ENCODE measurements at regions not wholly inside any gene's neighbourhood (a gene's known extent, or its start where the extent isn't known, plus 50 kb on each side); places are given as distances from the start of the nearest gene placed in this dataset.

DNA sequence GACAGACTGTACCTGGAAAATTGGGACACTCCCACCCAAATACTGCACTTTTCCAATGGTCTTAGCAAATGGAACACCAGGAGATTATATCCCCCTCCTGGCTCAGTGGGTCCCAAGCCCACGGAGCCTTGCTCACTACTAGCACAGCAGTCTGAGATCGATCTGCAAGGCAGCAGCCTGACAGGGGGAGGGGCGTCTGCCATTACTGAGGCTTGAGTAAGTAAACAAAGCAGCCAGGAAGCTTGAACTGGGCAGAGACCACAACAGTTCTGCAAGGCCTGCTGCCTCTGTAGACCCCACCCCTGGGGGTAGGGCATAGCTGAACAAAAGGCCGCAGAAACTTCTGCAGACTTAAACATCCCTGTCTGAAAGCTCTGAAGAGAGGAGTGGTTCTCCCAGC lies 260.0 kb upstream of the ST8SIA4 start:
- CTCF ChIA-PET: no interaction called here
- no peak for DNase-seq (ENCODE audit: extremely low spot score)
- POLR2A ChIA-PET: no interaction called here
- TF ChIP-seq FOXA1 (IDR thresholded peaks at IDR 0.05) (no peak), SP1 (IDR thresholded peaks at IDR 0.05) (no peak), LEF1 (IDR thresholded peaks at IDR 0.05; ENCODE audit: borderline replicate concordance) (no peak), NFRKB (IDR thresholded peaks at IDR 0.05) (no peak), TARDBP (IDR thresholded peaks at IDR 0.05) (no peak), BHLHE40 (IDR thresholded peaks at IDR 0.05; ENCODE audit: borderline replicate concordance) (no peak), ELF4 (IDR thresholded peaks at IDR 0.05) (no peak), ARNT (IDR thresholded peaks at IDR 0.05) (no peak), SUZ12 (IDR thresholded peaks at IDR 0.05) (no peak), FOXK2 (IDR thresholded peaks at IDR 0.05) (no peak), HDGF (IDR thresholded peaks at IDR 0.05; ENCODE audit: borderline replicate concordance) (no peak), L3MBTL2 (conservative IDR thresholded peaks at IDR 0.05) (no peak), ZNF384 (IDR thresholded peaks at IDR 0.05) (no peak), CTBP1 (IDR thresholded peaks at IDR 0.05; ENCODE audit: borderline replicate concordance) (no peak), FOXM1 (IDR thresholded peaks at IDR 0.05; ENCODE audit: borderline replicate concordance) (no peak)
- TF ChIP-seq, protein P1, sequence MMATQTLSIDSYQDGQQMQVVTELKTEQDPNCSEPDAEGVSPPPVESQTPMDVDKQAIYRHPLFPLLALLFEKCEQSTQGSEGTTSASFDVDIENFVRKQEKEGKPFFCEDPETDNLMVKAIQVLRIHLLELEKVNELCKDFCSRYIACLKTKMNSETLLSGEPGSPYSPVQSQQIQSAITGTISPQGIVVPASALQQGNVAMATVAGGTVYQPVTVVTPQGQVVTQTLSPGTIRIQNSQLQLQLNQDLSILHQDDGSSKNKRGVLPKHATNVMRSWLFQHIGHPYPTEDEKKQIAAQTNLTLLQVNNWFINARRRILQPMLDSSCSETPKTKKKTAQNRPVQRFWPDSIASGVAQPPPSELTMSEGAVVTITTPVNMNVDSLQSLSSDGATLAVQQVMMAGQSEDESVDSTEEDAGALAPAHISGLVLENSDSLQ (IDR thresholded peaks at IDR 0.05): no peak

DNA sequence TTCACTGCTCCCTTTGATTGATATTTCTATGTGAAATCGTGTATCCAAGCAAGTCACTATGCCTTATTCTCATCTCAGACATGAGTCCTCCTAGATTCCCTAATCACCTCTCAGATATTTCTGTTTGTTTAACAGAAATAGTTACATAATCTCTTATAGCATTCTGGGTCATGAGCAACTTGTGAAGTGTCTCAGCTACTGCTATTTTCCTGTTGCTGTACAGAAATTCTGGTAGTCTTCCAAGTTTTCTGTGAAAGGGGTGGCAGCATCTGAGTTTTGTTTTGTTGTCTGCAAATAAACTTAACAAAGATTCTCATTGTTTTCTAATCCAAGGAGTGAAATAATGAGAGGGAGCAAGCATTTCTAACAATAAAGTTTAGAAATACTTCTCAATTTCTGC lies 256.9 kb upstream of the ST8SIA4 start:
- TF ChIP-seq ARNT (IDR thresholded peaks at IDR 0.05): no peak
- TF ChIP-seq SP1 (IDR thresholded peaks at IDR 0.05): no peak
- TF ChIP-seq LEF1 (IDR thresholded peaks at IDR 0.05; ENCODE audit: borderline replicate concordance): no peak
- no peak for TF ChIP-seq CTBP1 (IDR thresholded peaks at IDR 0.05; ENCODE audit: borderline replicate concordance)
- TF ChIP-seq BHLHE40 (IDR thresholded peaks at IDR 0.05; ENCODE audit: borderline replicate concordance): no peak
- TF ChIP-seq SUZ12 (IDR thresholded peaks at IDR 0.05): no peak
- TF ChIP-seq, protein P1 (IDR thresholded peaks at IDR 0.05): no peak
- TF ChIP-seq ZNF384 (IDR thresholded peaks at IDR 0.05): no peak
- TF ChIP-seq FOXA1 (IDR thresholded peaks at IDR 0.05): no peak
- no peak for TF ChIP-seq HDGF (IDR thresholded peaks at IDR 0.05; ENCODE audit: borderline replicate concordance)
- no peak for TF ChIP-seq FOXM1 (IDR thresholded peaks at IDR 0.05; ENCODE audit: borderline replicate concordance)
- TF ChIP-seq FOXK2 (IDR thresholded peaks at IDR 0.05): no peak
- no peak for TF ChIP-seq ELF4 (IDR thresholded peaks at IDR 0.05)
- TF ChIP-seq L3MBTL2 (conservative IDR thresholded peaks at IDR 0.05): no peak
- no peak for TF ChIP-seq NFRKB (IDR thresholded peaks at IDR 0.05)
- no peak for TF ChIP-seq TARDBP (IDR thresholded peaks at IDR 0.05)
- POLR2A ChIA-PET: no interaction called here
- CTCF ChIA-PET: no interaction called here
- DNase-seq (ENCODE audit: extremely low spot score): no peak

DNA sequence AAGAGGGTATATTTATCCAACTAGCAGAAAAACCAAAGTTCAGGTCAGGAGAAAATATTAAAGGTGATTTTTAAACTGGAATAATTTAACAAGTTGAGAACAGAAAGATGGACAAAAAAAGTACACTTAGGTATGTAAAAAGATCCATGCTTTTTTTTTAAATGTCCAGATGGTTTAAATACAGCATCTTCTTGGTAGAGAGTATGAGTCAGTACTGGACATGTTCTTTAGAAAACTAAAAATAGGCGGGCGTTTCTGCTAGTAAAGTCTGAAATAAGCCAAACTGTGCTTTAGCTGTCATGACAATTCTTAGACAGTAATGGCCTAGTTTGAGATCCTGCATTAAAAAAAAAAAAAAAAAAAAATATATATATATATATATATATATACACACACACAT lies 255.9 kb upstream of the ST8SIA4 start:
- POLR2A ChIA-PET: no interaction called here

DNA sequence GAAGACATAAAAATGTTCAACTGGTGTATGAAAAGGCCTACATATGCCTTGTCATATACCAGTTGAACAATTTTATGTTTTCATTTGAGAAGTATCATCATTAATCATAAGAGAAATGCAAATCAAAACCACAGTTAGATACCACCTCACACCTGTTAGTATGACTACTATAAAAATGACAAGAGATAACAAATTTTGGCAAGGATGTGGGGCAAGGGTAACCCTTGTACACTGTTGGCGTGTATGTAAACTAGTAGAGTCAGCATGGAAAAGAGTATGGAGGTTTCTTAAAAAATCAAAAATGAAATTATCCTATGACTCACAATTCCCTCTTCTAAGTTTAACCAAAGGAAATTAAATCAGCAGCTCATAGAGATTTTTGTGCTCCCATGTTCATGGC lies 250.4 kb upstream of the ST8SIA4 start:
- ChIA-PET POLR2A (no interaction called here), CTCF (no interaction called here)
- DNase-seq (ENCODE audit: extremely low spot score): no peak
- no peak for TF ChIP-seq SUZ12 (IDR thresholded peaks at IDR 0.05)
- no peak for TF ChIP-seq ELF4 (IDR thresholded peaks at IDR 0.05)
- TF ChIP-seq LEF1 (IDR thresholded peaks at IDR 0.05; ENCODE audit: borderline replicate concordance): no peak
- no peak for TF ChIP-seq L3MBTL2 (conservative IDR thresholded peaks at IDR 0.05)
- no peak for TF ChIP-seq FOXM1 (IDR thresholded peaks at IDR 0.05; ENCODE audit: borderline replicate concordance)
- TF ChIP-seq NFRKB (IDR thresholded peaks at IDR 0.05): no peak
- TF ChIP-seq FOXA1 (IDR thresholded peaks at IDR 0.05): no peak
- TF ChIP-seq BHLHE40 (IDR thresholded peaks at IDR 0.05; ENCODE audit: borderline replicate concordance): no peak
- no peak for TF ChIP-seq ARNT (IDR thresholded peaks at IDR 0.05)
- TF ChIP-seq FOXK2 (IDR thresholded peaks at IDR 0.05): no peak
- no peak for TF ChIP-seq SP1 (IDR thresholded peaks at IDR 0.05)
- TF ChIP-seq HDGF (IDR thresholded peaks at IDR 0.05; ENCODE audit: borderline replicate concordance): no peak
- TF ChIP-seq TARDBP (IDR thresholded peaks at IDR 0.05): no peak
- no peak for TF ChIP-seq CTBP1 (IDR thresholded peaks at IDR 0.05; ENCODE audit: borderline replicate concordance)

More for the DNA sequence above, 255.9 kb upstream of the ST8SIA4 start:
- TF ChIP-seq FOXK2 (IDR thresholded peaks at IDR 0.05) (no peak), SP1 (IDR thresholded peaks at IDR 0.05) (no peak), FOXM1 (IDR thresholded peaks at IDR 0.05; ENCODE audit: borderline replicate concordance) (no peak)
- no peak for DNase-seq (ENCODE audit: extremely low spot score)
- CTCF ChIA-PET: no interaction called here

DNA sequence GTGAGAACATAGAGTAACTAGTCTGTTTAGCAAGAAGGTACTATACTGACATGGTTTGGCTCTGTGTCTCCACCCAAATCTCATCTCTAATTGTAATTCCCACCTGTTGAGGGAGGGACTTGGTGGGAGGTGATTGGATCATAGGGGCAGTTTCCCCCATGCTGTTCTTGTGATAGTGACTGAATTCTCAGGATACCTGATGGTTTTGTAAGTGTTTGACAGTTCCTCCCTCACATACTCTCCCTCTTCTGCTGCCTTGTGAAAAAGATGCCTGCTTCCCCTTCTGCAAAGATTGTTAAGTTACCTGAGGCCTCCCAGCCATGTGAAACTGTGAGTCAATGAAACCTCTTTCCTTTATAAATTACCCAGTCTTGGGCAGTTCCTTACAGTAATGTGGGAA lies 240.4 kb upstream of the ST8SIA4 start:
- POLR2A ChIA-PET: no interaction called here
- TF ChIP-seq SP1 (IDR thresholded peaks at IDR 0.05) (no peak), ARNT (IDR thresholded peaks at IDR 0.05) (no peak), NFRKB (IDR thresholded peaks at IDR 0.05) (no peak), TARDBP (IDR thresholded peaks at IDR 0.05) (no peak), ELF4 (IDR thresholded peaks at IDR 0.05) (no peak)
- DNase-seq (ENCODE audit: extremely low spot score): no peak
- CTCF ChIA-PET: no interaction called here

DNA sequence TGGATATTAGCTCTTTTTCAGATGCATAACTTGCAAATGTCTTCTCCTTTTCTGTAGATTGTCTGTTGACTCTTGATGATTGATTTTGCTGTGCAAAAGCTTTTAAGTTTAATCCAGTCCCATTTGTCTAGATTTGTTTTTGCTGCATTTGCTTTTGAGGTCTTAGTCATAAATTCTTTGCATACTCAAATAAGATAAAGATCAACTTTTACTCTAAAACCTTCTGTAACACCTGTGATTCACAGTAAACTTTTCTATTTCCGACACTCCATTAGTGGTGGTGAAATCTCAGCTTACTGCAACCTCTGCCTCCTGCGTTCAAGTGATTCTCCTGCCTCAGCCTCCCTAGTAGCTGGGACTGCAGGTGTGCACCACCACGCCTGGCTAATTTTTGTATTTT lies 239.0 kb upstream of the ST8SIA4 start:
- POLR2A ChIA-PET: no interaction called here

More for the DNA sequence above, 239.0 kb upstream of the ST8SIA4 start:
- DNase-seq (ENCODE audit: extremely low spot score): no peak
- CTCF ChIA-PET: no interaction called here
- no peak for TF ChIP-seq ZNF384 (IDR thresholded peaks at IDR 0.05)
- TF ChIP-seq FOXM1 (IDR thresholded peaks at IDR 0.05; ENCODE audit: borderline replicate concordance): no peak
- no peak for TF ChIP-seq ARNT (IDR thresholded peaks at IDR 0.05)
- no peak for TF ChIP-seq TARDBP (IDR thresholded peaks at IDR 0.05)
- TF ChIP-seq HDGF (IDR thresholded peaks at IDR 0.05; ENCODE audit: borderline replicate concordance): no peak
- TF ChIP-seq SUZ12 (IDR thresholded peaks at IDR 0.05): no peak
- no peak for TF ChIP-seq FOXK2 (IDR thresholded peaks at IDR 0.05)
- no peak for TF ChIP-seq FOXA1 (IDR thresholded peaks at IDR 0.05)
- TF ChIP-seq BHLHE40 (IDR thresholded peaks at IDR 0.05; ENCODE audit: borderline replicate concordance): no peak
- no peak for TF ChIP-seq CTBP1 (IDR thresholded peaks at IDR 0.05; ENCODE audit: borderline replicate concordance)
- TF ChIP-seq NFRKB (IDR thresholded peaks at IDR 0.05): no peak
- no peak for TF ChIP-seq SP1 (IDR thresholded peaks at IDR 0.05)
- TF ChIP-seq L3MBTL2 (conservative IDR thresholded peaks at IDR 0.05): no peak
- TF ChIP-seq, protein P1 (IDR thresholded peaks at IDR 0.05): no peak
- TF ChIP-seq LEF1 (IDR thresholded peaks at IDR 0.05; ENCODE audit: borderline replicate concordance): no peak
- TF ChIP-seq ELF4 (IDR thresholded peaks at IDR 0.05): no peak

Measured in HEK293T (cell line).